ENCODE measurements at regions not wholly inside any gene's neighbourhood (a gene's known extent, or its start where the extent isn't known, plus 50 kb on each side); places are given as distances from the start of the nearest gene placed in this dataset.

- TF ChIP-seq CTCF (IDR thresholded peaks at IDR 0.05; ENCODE audit: insufficient read depth, low read depth, low read length) = no peak
- no peak for DNase-seq (ENCODE audit: low read depth)
- no peak overlapping the region for H3K4me3 ChIP-seq (ENCODE audit: low read depth, low read length)
These were observed 82.6 kb upstream of the GLI2 start for GRCh38 chr2:120653046-120653445.

- no peak overlapping the region for H3K4me3 ChIP-seq (ENCODE audit: low read depth, low read length)
- no peak for TF ChIP-seq CTCF (IDR thresholded peaks at IDR 0.05; ENCODE audit: insufficient read depth, low read depth, low read length)
- no peak for DNase-seq (ENCODE audit: low read depth)
These were observed 81.8 kb upstream of the GLI2 start for GRCh38 chr2:120653871-120654270.

- H3K4me3 ChIP-seq (ENCODE audit: low read depth, low read length) = no peak overlapping the region
- no peak for TF ChIP-seq CTCF (IDR thresholded peaks at IDR 0.05; ENCODE audit: insufficient read depth, low read depth, low read length)
- no peak for DNase-seq (ENCODE audit: low read depth)
These were observed 81.1 kb upstream of the GLI2 start for GRCh38 chr2:120654381-120655134.

GRCh38 chr2:120656273-120656950 lies 79.3 kb upstream of the GLI2 start:
- DNase-seq (ENCODE audit: low read depth) = no peak
- TF ChIP-seq CTCF (IDR thresholded peaks at IDR 0.05; ENCODE audit: insufficient read depth, low read depth, low read length) = no peak
- no peak overlapping the region for H3K4me3 ChIP-seq (ENCODE audit: low read depth, low read length)

- no peak for DNase-seq (ENCODE audit: low read depth)
- no peak for TF ChIP-seq CTCF (IDR thresholded peaks at IDR 0.05; ENCODE audit: insufficient read depth, low read depth, low read length)
- H3K4me3 ChIP-seq (ENCODE audit: low read depth, low read length) = no peak overlapping the region
These were observed 77.5 kb upstream of the GLI2 start for GRCh38 chr2:120658042-120658769.

GRCh38 chr2:120658770-120659158 lies 76.9 kb upstream of the GLI2 start:
- DNase-seq (ENCODE audit: low read depth) = no peak
- TF ChIP-seq CTCF (IDR thresholded peaks at IDR 0.05; ENCODE audit: insufficient read depth, low read depth, low read length) = no peak
- no peak overlapping the region for H3K4me3 ChIP-seq (ENCODE audit: low read depth, low read length)
